ENCODE measurements at regions not wholly inside any gene's neighbourhood (a gene's known extent, or its start where the extent isn't known, plus 50 kb on each side); places are given as distances from the start of the nearest gene placed in this dataset.
A peak's percentile ranks its signal among the peaks of the same experiment; 100 is the strongest.

DNA sequence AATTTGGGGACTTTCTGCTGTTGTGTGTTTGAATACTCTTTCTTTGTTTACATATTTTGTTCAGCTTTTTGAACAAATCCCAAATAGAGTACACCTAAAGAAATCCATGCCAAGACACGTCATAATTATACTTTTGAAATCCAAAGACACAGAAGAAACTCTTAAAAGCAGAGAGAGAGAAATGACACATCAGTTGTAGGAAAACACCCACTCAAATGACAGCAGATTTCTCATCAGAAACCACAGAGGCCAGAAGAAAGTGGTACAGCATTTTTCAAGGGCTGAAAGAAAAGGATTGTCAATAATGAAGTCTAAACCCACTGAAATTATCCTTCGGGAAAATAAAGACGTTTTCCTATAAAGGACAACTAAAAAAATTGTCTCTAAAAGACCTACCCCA lies 378.6 kb downstream of the GADD45G start (continued):
- 0 out of 3 replicates have a peak, but pooled peaks of 1 of the 2 experiments have one; percentile 42 for TF ChIP-seq EGR1 (IDR thresholded peaks at IDR 0.05; ENCODE audit: borderline replicate concordance in 1 of 2, low read depth in 2 of 2, low read length in 2 of 2)
- peak; percentile 87 for TF ChIP-seq RUNX3 (IDR thresholded peaks at IDR 0.05; ENCODE audit: low read length)

DNA sequence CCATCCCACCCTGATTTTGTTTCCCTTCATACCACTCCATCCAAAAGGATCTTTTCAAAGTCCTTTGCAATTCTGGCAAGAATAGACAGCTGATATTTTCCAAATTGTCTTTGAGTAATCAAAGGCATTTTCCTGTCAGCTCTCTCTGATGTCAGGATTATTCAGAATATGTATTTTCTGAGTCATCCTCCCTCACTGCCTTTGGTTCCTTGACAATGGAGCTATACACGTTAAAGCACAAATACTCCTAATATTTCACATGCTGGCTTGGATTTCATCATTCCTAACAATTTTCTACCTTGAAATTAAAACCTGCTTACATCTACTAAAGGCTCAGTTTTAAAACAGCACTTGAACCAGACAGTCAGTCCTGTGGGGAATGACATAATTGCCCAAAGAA lies 379.4 kb downstream of the GADD45G start:
- WGBS (ENCODE audit: insufficient coverage, insufficient replicate concordance, low lambda C conversion rate, missing lambda C conversion rate): 0% methylated on average over 1 of the region's 1 CpG
- no peak overlapping the region for H3K9ac ChIP-seq (ENCODE audit: control insufficient read depth, insufficient read depth, low read length)
- H2AFZ ChIP-seq (ENCODE audit: control insufficient read depth, low read depth, low read length): no peak overlapping the region
- BruUV-seq (replicated peaks): no TSS peak
- ChIA-PET POLR2A (no interaction called here), RAD21 (ENCODE audit: unreplicated experiment) (no interaction called here), CTCF (no interaction called here), SMC1A (ENCODE audit: uncharacterized antibody, unreplicated experiment) (no interaction called here)
- no peaks in the 10 kb centered on the region for H4K20me1 ChIP-seq (ENCODE audit: control insufficient read depth, insufficient read depth)
- H3K79me2 ChIP-seq (ENCODE audit: control insufficient read depth, insufficient read depth, low read length): no peaks in the 10 kb centered on the region
- no peaks in the 10 kb centered on the region; a peak in 1 of 4 replicates for H3K27me3 ChIP-seq (replicated peaks in 1 of 2; ENCODE audit: control insufficient read depth in 2 of 2, insufficient read depth in 2 of 2, low read length in 1 of 2)
- DNase-seq (ENCODE audit: low read depth, low spot score): no peak
- no peak overlapping the region for H3K4me3 ChIP-seq
- intact Hi-C loops (cut with micrococcal nuclease; ENCODE audit: unreplicated experiment): no loop called here
- no peak for ATAC-seq
- peaks cover 6% of the 10 kb centered on the region; the same call in 1 of the 2 replicates for H3K4me1 ChIP-seq (ENCODE audit: control insufficient read depth, insufficient read depth, low read length)
- H3K27ac ChIP-seq (ENCODE audit: control insufficient read depth, insufficient read depth): no peak overlapping the region
- in situ Hi-C loops (cut with MboI): no loop called here
- H3K4me2 ChIP-seq (ENCODE audit: control insufficient read depth, insufficient read depth): peak overlapping the region; percentile 2; the same call in 1 of the 2 replicates
- no peak for FAIRE-seq
- H3K36me3 ChIP-seq (ENCODE audit: control insufficient read depth in 2 of 2, insufficient read depth in 2 of 2, low read length in 1 of 2): no peaks in the 10 kb centered on the region
- H3K9me3 ChIP-seq (replicated peaks; ENCODE audit: control insufficient read depth, insufficient read depth, low read length): no peaks in the 10 kb centered on the region; the same call in 2 of the 3 replicates
- TF ChIP-seq, protein P1, sequence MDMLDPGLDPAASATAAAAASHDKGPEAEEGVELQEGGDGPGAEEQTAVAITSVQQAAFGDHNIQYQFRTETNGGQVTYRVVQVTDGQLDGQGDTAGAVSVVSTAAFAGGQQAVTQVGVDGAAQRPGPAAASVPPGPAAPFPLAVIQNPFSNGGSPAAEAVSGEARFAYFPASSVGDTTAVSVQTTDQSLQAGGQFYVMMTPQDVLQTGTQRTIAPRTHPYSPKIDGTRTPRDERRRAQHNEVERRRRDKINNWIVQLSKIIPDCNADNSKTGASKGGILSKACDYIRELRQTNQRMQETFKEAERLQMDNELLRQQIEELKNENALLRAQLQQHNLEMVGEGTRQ (IDR thresholded peaks at IDR 0.05; ENCODE audit: borderline replicate concordance, low read depth, low read length): no peak
- TF ChIP-seq SUZ12 (IDR thresholded peaks at IDR 0.05; ENCODE audit: unreplicated experiment) (no peak), KLF5 (IDR thresholded peaks at IDR 0.05; ENCODE audit: partially characterized antibody) (no peak), LARP7 (IDR thresholded peaks at IDR 0.05) (no peak), EZH2 (IDR thresholded peaks at IDR 0.05; ENCODE audit: borderline replicate concordance, control insufficient read depth, low read depth, low read length) (no peak), GATAD2B (conservative IDR thresholded peaks at IDR 0.05; ENCODE audit: low read depth) (no peak), IKZF1 (conservative IDR thresholded peaks at IDR 0.05) (no peak), CEBPB (IDR thresholded peaks at IDR 0.05; ENCODE audit: borderline replicate concordance in 1 of 2, low read depth in 2 of 2, low read length in 2 of 2) (no peak), BCL11A (IDR thresholded peaks at IDR 0.05; ENCODE audit: low read depth, low read length) (no peak), RFX5 (IDR thresholded peaks at IDR 0.05; ENCODE audit: low read depth, low read length) (no peak), HDAC2 (IDR thresholded peaks at IDR 0.05) (no peak), SMARCA5 (IDR thresholded peaks at IDR 0.05) (no peak)
- TF ChIP-seq, protein P2, sequence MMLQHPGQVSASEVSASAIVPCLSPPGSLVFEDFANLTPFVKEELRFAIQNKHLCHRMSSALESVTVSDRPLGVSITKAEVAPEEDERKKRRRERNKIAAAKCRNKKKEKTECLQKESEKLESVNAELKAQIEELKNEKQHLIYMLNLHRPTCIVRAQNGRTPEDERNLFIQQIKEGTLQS (IDR thresholded peaks at IDR 0.05; ENCODE audit: borderline replicate concordance, extremely low read depth, low read depth, low read length): no peak
- TF ChIP-seq, protein P3, sequence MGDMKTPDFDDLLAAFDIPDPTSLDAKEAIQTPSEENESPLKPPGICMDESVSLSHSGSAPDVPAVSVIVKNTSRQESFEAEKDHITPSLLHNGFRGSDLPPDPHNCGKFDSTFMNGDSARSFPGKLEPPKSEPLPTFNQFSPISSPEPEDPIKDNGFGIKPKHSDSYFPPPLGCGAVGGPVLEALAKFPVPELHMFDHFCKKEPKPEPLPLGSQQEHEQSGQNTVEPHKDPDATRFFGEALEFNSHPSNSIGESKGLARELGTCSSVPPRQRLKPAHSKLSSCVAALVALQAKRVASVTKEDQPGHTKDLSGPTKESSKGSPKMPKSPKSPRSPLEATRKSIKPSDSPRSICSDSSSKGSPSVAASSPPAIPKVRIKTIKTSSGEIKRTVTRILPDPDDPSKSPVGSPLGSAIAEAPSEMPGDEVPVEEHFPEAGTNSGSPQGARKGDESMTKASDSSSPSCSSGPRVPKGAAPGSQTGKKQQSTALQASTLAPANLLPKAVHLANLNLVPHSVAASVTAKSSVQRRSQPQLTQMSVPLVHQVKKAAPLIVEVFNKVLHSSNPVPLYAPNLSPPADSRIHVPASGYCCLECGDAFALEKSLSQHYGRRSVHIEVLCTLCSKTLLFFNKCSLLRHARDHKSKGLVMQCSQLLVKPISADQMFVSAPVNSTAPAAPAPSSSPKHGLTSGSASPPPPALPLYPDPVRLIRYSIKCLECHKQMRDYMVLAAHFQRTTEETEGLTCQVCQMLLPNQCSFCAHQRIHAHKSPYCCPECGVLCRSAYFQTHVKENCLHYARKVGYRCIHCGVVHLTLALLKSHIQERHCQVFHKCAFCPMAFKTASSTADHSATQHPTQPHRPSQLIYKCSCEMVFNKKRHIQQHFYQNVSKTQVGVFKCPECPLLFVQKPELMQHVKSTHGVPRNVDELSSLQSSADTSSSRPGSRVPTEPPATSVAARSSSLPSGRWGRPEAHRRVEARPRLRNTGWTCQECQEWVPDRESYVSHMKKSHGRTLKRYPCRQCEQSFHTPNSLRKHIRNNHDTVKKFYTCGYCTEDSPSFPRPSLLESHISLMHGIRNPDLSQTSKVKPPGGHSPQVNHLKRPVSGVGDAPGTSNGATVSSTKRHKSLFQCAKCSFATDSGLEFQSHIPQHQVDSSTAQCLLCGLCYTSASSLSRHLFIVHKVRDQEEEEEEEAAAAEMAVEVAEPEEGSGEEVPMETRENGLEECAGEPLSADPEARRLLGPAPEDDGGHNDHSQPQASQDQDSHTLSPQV (IDR thresholded peaks at IDR 0.05): no peak
